ENCODE measurements at regions not wholly inside any gene's neighbourhood (a gene's known extent, or its start where the extent isn't known, plus 50 kb on each side); places are given as distances from the start of the nearest gene placed in this dataset.

GRCh38 chr11:104782377-104782754 lies 115.9 kb downstream of the CASP12 start:
- TF ChIP-seq CTCF (conservative IDR thresholded peaks at IDR 0.05 in 1 of 2, IDR thresholded peaks at IDR 0.05 in 1 of 2; ENCODE audit: low read depth in 1 of 2, low read length in 2 of 2), result no peak
- no peak for TF ChIP-seq EZH2 (IDR thresholded peaks at IDR 0.05; ENCODE audit: low read length, missing control alignments)
